ENCODE measurements at regions not wholly inside any gene's neighbourhood (a gene's known extent, or its start where the extent isn't known, plus 50 kb on each side); places are given as distances from the start of the nearest gene placed in this dataset.
"Not testable (repeated sequence)": the region's sequence is repeated elsewhere in the genome, so short reads cannot be mapped to it uniquely, and the experiment has no call there.

GRCh38 chr2:72031346-72032110, 116.1 kb downstream of the CYP26B1 start:
- DNase-seq (ENCODE audit: low read depth in 2 of 2) = no peak

- no peak for DNase-seq (ENCODE audit: low read depth in 2 of 2)
Measured at GRCh38 chr2:72028996-72029395, 118.7 kb downstream of the CYP26B1 start.

- DNase-seq (ENCODE audit: low read depth in 2 of 2) = no peak
Measured at GRCh38 chr2:72028351-72028995, 119.2 kb downstream of the CYP26B1 start.

- no peak for DNase-seq (ENCODE audit: low read depth in 2 of 2)
Measured at GRCh38 chr2:72027426-72028161, 120.1 kb downstream of the CYP26B1 start.

GRCh38 chr2:72026819-72027425, 120.7 kb downstream of the CYP26B1 start:
- no peak for DNase-seq (ENCODE audit: low read depth in 2 of 2)

- DNase-seq (ENCODE audit: low read depth in 2 of 2) = no peak
Measured at GRCh38 chr2:72024451-72025175, 123.0 kb downstream of the CYP26B1 start.

GRCh38 chr2:72023678-72024390, 123.8 kb downstream of the CYP26B1 start:
- no peak for DNase-seq (ENCODE audit: low read depth in 2 of 2)

- DNase-seq (ENCODE audit: low read depth in 2 of 2) = not testable (repeated sequence)
Measured at GRCh38 chr2:72021371-72021770, 126.3 kb downstream of the CYP26B1 start.

- DNase-seq (ENCODE audit: low read depth in 2 of 2) = no peak
Measured at GRCh38 chr2:72015266-72015665, 132.4 kb downstream of the CYP26B1 start.

GRCh38 chr2:72014831-72015230, 132.8 kb downstream of the CYP26B1 start:
- DNase-seq (ENCODE audit: low read depth in 2 of 2) = no peak

GRCh38 chr2:72013726-72014125, 133.9 kb downstream of the CYP26B1 start:
- no peak for DNase-seq (ENCODE audit: low read depth in 2 of 2)

- DNase-seq (ENCODE audit: low read depth in 2 of 2) = no peak
Measured at GRCh38 chr2:72012886-72013574, 134.6 kb downstream of the CYP26B1 start.

- no peak for DNase-seq (ENCODE audit: low read depth in 2 of 2)
Measured at GRCh38 chr2:72011791-72012190, 135.9 kb downstream of the CYP26B1 start.

GRCh38 chr2:72011370-72011689, 136.3 kb downstream of the CYP26B1 start:
- DNase-seq (ENCODE audit: low read depth in 2 of 2) = no peak

- no peak for DNase-seq (ENCODE audit: low read depth in 2 of 2)
Measured at GRCh38 chr2:72010647-72011369, 136.9 kb downstream of the CYP26B1 start.

GRCh38 chr2:72008608-72009007, 139.1 kb downstream of the CYP26B1 start:
- DNase-seq (ENCODE audit: low read depth in 2 of 2) = no peak

- DNase-seq (ENCODE audit: low read depth in 2 of 2) = no peak
Measured at GRCh38 chr2:72007402-72007801, 140.3 kb downstream of the CYP26B1 start.

GRCh38 chr2:72006188-72006736, 141.4 kb downstream of the CYP26B1 start:
- DNase-seq (ENCODE audit: low read depth in 2 of 2) = no peak

GRCh38 chr2:72004976-72005375, 142.7 kb downstream of the CYP26B1 start:
- no peak for DNase-seq (ENCODE audit: low read depth in 2 of 2)

Data from stimulated activated CD4-positive, alpha-beta T cell treated with anti-CD3 and anti-CD28 coated beads, Interleukin-1b, Interleukin-23, amount 100 ng/mL, for 4 hours (primary cell).